Endothelial cell of umbilical vein (primary cell): ENCODE measurements at regions not wholly inside any gene's neighbourhood (a gene's known extent, or its start where the extent isn't known, plus 50 kb on each side); places are given as distances from the start of the nearest gene placed in this dataset.
A peak's percentile ranks its signal among the peaks of the same experiment; 100 is the strongest.
"Not testable (repeated sequence)": the region's sequence is repeated elsewhere in the genome, so short reads cannot be mapped to it uniquely, and the experiment has no call there.

Experiments used
- BruUV-seq: library from RNA; stranded (reverse); fragments of 400-500 nt; replicated peaks from 2 replicates; lab custom pipeline; 2021; lab: Mats Ljungman, UMichigan
- CTCF ChIA-PET: fragments of 300-600, 350-600 bp; sonication (Branson Sonifier 250); formaldehyde crosslinking; loops from one replicate; lab custom pipeline; 2021; ENCODE audit warnings: antibody characterized with exemption, inconsistent platforms; lab: Charles Lee
- POLR2A ChIA-PET: fragments of 300-600, 350-600 bp; sonication (Branson Sonifier 250); formaldehyde crosslinking; loops from one replicate; lab custom pipeline; 2021; ENCODE audit warnings: antibody characterized with exemption, inconsistent platforms; lab: Charles Lee
- DNase-seq: peaks from one replicate; pipeline ENCODE4 v3.0.0-alpha.2; 2011; ENCODE audit warnings: low read depth, low spot score
- FAIRE-seq: peaks from 2 replicates; lab custom pipeline; 2011; peaks lifted over from hg19 to GRCh38; lab: Jason Lieb, UNC
- H2AFZ ChIP-seq: 2 replicates; pipeline ENCODE4 v1.6.0; 2012; ENCODE audit warnings: low read depth, low read length, control low read depth, inconsistent platforms
- H3K27ac ChIP-seq: 2 replicates; pipeline ENCODE4 v1.5.1; 2011; ENCODE audit warnings: low read depth, mild to moderate bottlenecking, control low read depth, low read length, moderate library complexity; ENCODE audit not compliant: insufficient read depth
- H3K27me3 ChIP-seq, 2 experiments: 2 replicates each; pipeline versions ENCODE4 v1.6.0 to v1.6.1; 2011; ENCODE audit warnings: low read length in 2 of 2, mixed read lengths in 1 of 2; ENCODE audit not compliant: control insufficient read depth in 2 of 2, insufficient read depth in 2 of 2
- H3K36me3 ChIP-seq, 2 experiments: 2 replicates in 1 of 2; 3 replicates in 1 of 2; pipeline ENCODE4 v1.5.1; 2011; ENCODE audit warnings: low read length in 2 of 2, mild to moderate bottlenecking in 1 of 2, moderate library complexity in 1 of 2; ENCODE audit not compliant: control insufficient read depth in 2 of 2, insufficient read depth in 2 of 2; ENCODE audit errors: extremely low read depth in 1 of 2
- H3K4me1 ChIP-seq: 3 replicates; pipeline ENCODE4 v1.5.1; 2011; ENCODE audit warnings: mild to moderate bottlenecking, low read length; ENCODE audit not compliant: control insufficient read depth, insufficient read depth; ENCODE audit errors: extremely low read depth
- H3K4me2 ChIP-seq: 2 replicates; pipeline ENCODE4 v1.6.1; 2011; ENCODE audit warnings: low read length, control low read depth, mixed read lengths; ENCODE audit not compliant: insufficient read depth
- H3K4me3 ChIP-seq, 3 experiments: fragments of 200-600 bp in 1 of 3; sonication (generic), shearing (Covaris generic) in 1 of 3; replicated peaks in 1 of 3; 2 replicates each; pipeline ENCODE4 v1.5.1; 2011 to 2016; ENCODE audit warnings: control low read depth in 3 of 3, low read length in 3 of 3, mild to moderate bottlenecking in 2 of 3, inconsistent platforms in 1 of 3, low read depth in 1 of 3, moderate library complexity in 1 of 3; ENCODE audit not compliant: insufficient read depth in 1 of 3
- H3K79me2 ChIP-seq: 2 replicates; pipeline ENCODE4 v1.6.0; 2012; ENCODE audit warnings: low read length, inconsistent platforms; ENCODE audit not compliant: control insufficient read depth, insufficient read depth
- H3K9ac ChIP-seq: replicated peaks from 2 replicates; pipeline ENCODE3; 2011; ENCODE audit warnings: low read length, control low read depth; ENCODE audit not compliant: insufficient read depth; ENCODE audit errors: extremely low read depth
- H3K9me1 ChIP-seq: replicated peaks from 3 replicates; pipeline ENCODE4 v1.6.0; 2011; ENCODE audit warnings: mild to moderate bottlenecking, low read length; ENCODE audit not compliant: control insufficient read depth, insufficient read depth; ENCODE audit errors: extremely low read depth
- H3K9me3 ChIP-seq: replicated peaks from 2 replicates; pipeline ENCODE4 v1.5.1; 2012; ENCODE audit warnings: low read length, inconsistent platforms; ENCODE audit not compliant: control insufficient read depth, insufficient read depth
- H4K20me1 ChIP-seq: replicated peaks from 2 replicates; pipeline ENCODE3; 2011; ENCODE audit warnings: mild to moderate bottlenecking, low read length; ENCODE audit not compliant: control insufficient read depth, insufficient read depth; ENCODE audit errors: extremely low read depth
- FOS ChIP-seq: IDR thresholded peaks from 2 replicates; pipeline ENCODE4 v1.6.1; 2011; ENCODE audit warnings: mild to moderate bottlenecking, low read length, moderate library complexity, borderline replicate concordance; ENCODE audit not compliant: insufficient read depth
- GATA2 ChIP-seq: IDR thresholded peaks from 2 replicates; pipeline ENCODE4 v1.7.0; 2011; ENCODE audit warnings: low read depth, mild to moderate bottlenecking, moderate library complexity, mixed read lengths, low read length; ENCODE audit not compliant: insufficient read length, insufficient read depth
- JUN ChIP-seq: IDR thresholded peaks from 2 replicates; pipeline ENCODE4 v1.6.1; 2011; ENCODE audit warnings: borderline replicate concordance, low read depth; ENCODE audit not compliant: insufficient read length, insufficient read depth
- MYC ChIP-seq: IDR thresholded peaks from one replicate; pipeline ENCODE4 v1.6.1; 2011; ENCODE audit warnings: mild to moderate bottlenecking, low read depth, low read length
- POLR2A ChIP-seq: IDR thresholded peaks from 2 replicates; pipeline ENCODE4 v1.6.1; 2012; ENCODE audit warnings: low read depth, mild to moderate bottlenecking, control low read depth, low read length
- POLR2AphosphoS5 ChIP-seq: IDR thresholded peaks from 2 replicates; pipeline ENCODE4 v1.6.1; 2012; ENCODE audit warnings: low read depth, mild to moderate bottlenecking, control low read depth, low read length, moderate library complexity; ENCODE audit not compliant: insufficient read depth
- dilution Hi-C: fragments of 300-500 bp; cut with MboI; formaldehyde crosslinking; loops from one replicate; pipeline ENCODE4 v1.15.0; 2019; ENCODE audit warnings: low sequenced_read_pairs; ENCODE audit not compliant: extremely low pct_ligation_motif_present
- intact Hi-C: fragments of 100-400 bp; cut with micrococcal nuclease; formaldehyde crosslinking; loops from one replicate; pipeline ENCODE4 v1.10.0; 2022
- TF ChIP-seq, protein P1 (sequence below): IDR thresholded peaks from 2 replicates; pipeline ENCODE4 v1.6.1; 2011; ENCODE audit not compliant: insufficient read depth, insufficient read length
- TF ChIP-seq, protein P2 (sequence below), 2 donors: IDR thresholded peaks; 1 replicate in 1 of 2; 2 replicates in 1 of 2; pipeline ENCODE4 v1.5.1; 2011; ENCODE audit warnings: low read length in 2 of 2, mild to moderate bottlenecking in 2 of 2, moderate library complexity in 2 of 2, control low read depth in 1 of 2, inconsistent platforms in 1 of 2, low read depth in 1 of 2; ENCODE audit not compliant: insufficient read depth in 1 of 2; ENCODE audit errors: extremely low read depth in 1 of 2

DNA sequence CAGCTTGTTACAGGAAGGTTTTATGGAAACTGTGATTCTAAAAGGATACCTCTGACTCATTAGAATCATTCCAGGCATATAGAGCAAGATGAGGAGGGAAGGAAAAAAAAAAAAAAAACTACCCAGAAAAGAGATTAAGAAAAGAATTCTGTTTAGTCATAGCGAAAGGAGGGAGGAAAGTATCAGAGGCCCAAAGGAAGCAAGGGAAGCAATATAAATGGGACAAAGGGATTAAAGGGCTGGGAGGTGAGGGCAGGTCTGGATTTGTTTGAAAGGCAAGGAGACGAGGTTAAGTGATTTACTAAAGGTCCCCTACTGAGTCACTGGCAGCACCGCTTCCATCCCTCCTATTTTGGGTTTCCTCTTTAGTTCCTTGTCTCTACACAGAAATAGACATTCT is 88.6 kb upstream of the IL1RAPL1 start:
- TF ChIP-seq JUN (no peak), POLR2AphosphoS5 (no peak), POLR2A (no peak), FOS (peak; percentile 56), GATA2 (no peak), MYC (no peak)
- TF ChIP-seq, protein P1, sequence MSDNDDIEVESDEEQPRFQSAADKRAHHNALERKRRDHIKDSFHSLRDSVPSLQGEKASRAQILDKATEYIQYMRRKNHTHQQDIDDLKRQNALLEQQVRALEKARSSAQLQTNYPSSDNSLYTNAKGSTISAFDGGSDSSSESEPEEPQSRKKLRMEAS = no peak
- TF ChIP-seq, protein P2, sequence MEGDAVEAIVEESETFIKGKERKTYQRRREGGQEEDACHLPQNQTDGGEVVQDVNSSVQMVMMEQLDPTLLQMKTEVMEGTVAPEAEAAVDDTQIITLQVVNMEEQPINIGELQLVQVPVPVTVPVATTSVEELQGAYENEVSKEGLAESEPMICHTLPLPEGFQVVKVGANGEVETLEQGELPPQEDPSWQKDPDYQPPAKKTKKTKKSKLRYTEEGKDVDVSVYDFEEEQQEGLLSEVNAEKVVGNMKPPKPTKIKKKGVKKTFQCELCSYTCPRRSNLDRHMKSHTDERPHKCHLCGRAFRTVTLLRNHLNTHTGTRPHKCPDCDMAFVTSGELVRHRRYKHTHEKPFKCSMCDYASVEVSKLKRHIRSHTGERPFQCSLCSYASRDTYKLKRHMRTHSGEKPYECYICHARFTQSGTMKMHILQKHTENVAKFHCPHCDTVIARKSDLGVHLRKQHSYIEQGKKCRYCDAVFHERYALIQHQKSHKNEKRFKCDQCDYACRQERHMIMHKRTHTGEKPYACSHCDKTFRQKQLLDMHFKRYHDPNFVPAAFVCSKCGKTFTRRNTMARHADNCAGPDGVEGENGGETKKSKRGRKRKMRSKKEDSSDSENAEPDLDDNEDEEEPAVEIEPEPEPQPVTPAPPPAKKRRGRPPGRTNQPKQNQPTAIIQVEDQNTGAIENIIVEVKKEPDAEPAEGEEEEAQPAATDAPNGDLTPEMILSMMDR (IDR thresholded peaks at IDR 0.05; ENCODE audit: extremely low read depth in 1 of 2, insufficient read depth in 1 of 2, low read depth in 1 of 2, low read length in 2 of 2) = no peak
- H3K79me2 ChIP-seq = no peaks in the 10 kb centered on the region
- H3K27ac ChIP-seq = peak overlapping the region; percentile 79
- H3K9ac ChIP-seq = peak overlapping the region; percentile 57
- dilution Hi-C loops = no loop called here
- no peaks in the 10 kb centered on the region for H3K27me3 ChIP-seq
- H3K4me2 ChIP-seq = peak overlapping the region; percentile 84
- H2AFZ ChIP-seq = peak overlapping the region; percentile 57
- no peaks in the 10 kb centered on the region for H4K20me1 ChIP-seq
- H3K9me1 ChIP-seq = no peaks in the 10 kb centered on the region
- ChIA-PET CTCF (interaction anchor here (0.7 kb wide), 2 partner anchors 105 to 540 kb away, joined by 3 to 5 read pairs; no protein-coding TSS in a partner anchor), POLR2A (no interaction called here)
- peak overlapping the region in 1 of 3 experiments; percentile 45 for H3K4me3 ChIP-seq
- H3K36me3 ChIP-seq = no peaks in the 10 kb centered on the region
- H3K9me3 ChIP-seq = no peaks in the 10 kb centered on the region
- DNase-seq (peak; percentile 76), FAIRE-seq (peak; percentile 69)
- no TSS peak for BruUV-seq
- intact Hi-C loops = loop anchor here (1.0 to 10.0 kb wide), 2 partner anchors 93 to 224 kb away; no protein-coding TSS in a partner anchor
- peaks cover 21% of the 10 kb centered on the region for H3K4me1 ChIP-seq

DNA sequence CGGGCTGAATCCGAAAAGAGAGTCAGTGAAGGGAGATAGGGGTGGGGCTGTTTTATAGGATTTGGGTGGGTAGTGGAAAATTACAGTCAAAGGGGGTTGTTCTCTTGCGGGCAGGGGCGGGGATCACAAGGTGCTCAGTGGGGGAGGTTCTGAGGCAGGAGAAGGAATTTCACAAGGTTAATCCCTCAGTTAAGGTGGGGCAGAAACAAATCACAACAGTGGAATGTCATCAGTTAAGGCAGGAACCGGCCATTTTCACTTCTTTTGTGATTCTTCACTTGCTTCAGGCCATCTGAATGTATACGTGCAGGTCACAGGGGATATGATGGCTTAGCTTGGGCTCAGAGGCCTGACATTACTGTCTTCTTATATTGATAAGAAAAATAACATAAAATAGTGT is 84.6 kb upstream of the IL1RAPL1 start:
- H3K9ac ChIP-seq, H4K20me1 ChIP-seq, H3K36me3 ChIP-seq, H2AFZ ChIP-seq, H3K4me3 ChIP-seq, CTCF ChIA-PET, H3K27ac ChIP-seq, H3K27me3 ChIP-seq, H3K79me2 ChIP-seq, POLR2A ChIA-PET, DNase-seq, H3K9me3 ChIP-seq, H3K4me2 ChIP-seq, H3K9me1 ChIP-seq, dilution Hi-C loops, FAIRE-seq, intact Hi-C loops, BruUV-seq: not testable (repeated sequence)
- H3K4me1 ChIP-seq = peaks cover 18% of the 10 kb centered on the region

DNA sequence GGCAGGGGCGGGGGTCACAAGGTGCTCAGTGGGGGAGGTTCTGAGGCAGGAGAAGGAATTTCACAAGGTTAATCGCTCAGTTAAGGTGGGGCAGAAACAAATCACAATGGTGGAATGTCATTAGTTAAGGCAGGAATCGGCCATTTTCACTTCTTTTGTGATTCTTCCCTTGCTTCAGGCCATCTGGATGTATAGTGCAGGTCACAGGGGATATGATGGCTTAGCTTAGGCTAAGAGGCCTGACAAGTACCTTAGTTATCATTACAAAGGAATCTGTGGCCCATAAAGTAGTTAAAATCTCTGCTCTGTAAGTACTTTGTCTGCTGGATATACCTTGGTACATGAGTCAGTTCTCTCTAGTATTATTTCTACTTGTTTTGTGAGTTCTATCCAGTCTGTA is 79.6 kb upstream of the IL1RAPL1 start:
- BruUV-seq, DNase-seq, H3K4me2 ChIP-seq, H3K4me3 ChIP-seq, CTCF ChIA-PET, H3K27me3 ChIP-seq, intact Hi-C loops, H3K27ac ChIP-seq, POLR2A ChIA-PET, H3K4me1 ChIP-seq, H2AFZ ChIP-seq, H3K9ac ChIP-seq, H3K9me1 ChIP-seq, FAIRE-seq, H3K79me2 ChIP-seq, H4K20me1 ChIP-seq, H3K36me3 ChIP-seq, dilution Hi-C loops, H3K9me3 ChIP-seq: not testable (repeated sequence)
